Peyer's patch (tissue), 4 donors: ENCODE measurements at regions not wholly inside any gene's neighbourhood (a gene's known extent, or its start where the extent isn't known, plus 50 kb on each side); places are given as distances from the start of the nearest gene placed in this dataset.

ENCODE experiments used
- DNase-seq, 3 donors: peaks; one replicate each; pipeline ENCODE4 v3.0.0-alpha.2; 2017 to 2019
- H3K27ac ChIP-seq, 4 donors: fragments of 200-600 bp; sonication (generic); one replicate each; pipeline ENCODE4 v1.5.1; 2016 to 2019
- H3K27me3 ChIP-seq, 2 donors: fragments of 200-600 bp; sonication (generic); one replicate each; pipeline ENCODE4 v1.5.1; 2019
- H3K36me3 ChIP-seq, 3 donors: fragments of 200-600 bp; sonication (generic); one replicate each; pipeline ENCODE4 v1.5.1; 2016 to 2019
- H3K4me1 ChIP-seq, 4 donors: fragments of 200-600 bp; sonication (generic); one replicate each; pipeline ENCODE4 v1.5.1; 2016 to 2019
- H3K4me3 ChIP-seq, 4 donors: fragments of 200-600 bp; sonication (generic); 1 replicate in 3 of 4; 2 replicates in 1 of 4; pipeline ENCODE4 v1.5.1; 2016 to 2019; ENCODE audit warnings: mild to moderate bottlenecking in 1 of 4
- H3K9me3 ChIP-seq, 4 donors: fragments of 200-600 bp; sonication (generic); one replicate each; pipeline ENCODE4 v1.5.1; 2016 to 2019; ENCODE audit warnings: mild to moderate bottlenecking in 1 of 4
- POLR2A ChIP-seq, 2 donors: fragments of 450-650 bp; IDR thresholded peaks; one replicate each; pipeline ENCODE4 v1.5.1; 2017; ENCODE audit warnings: antibody characterized with exemption in 2 of 2, mild to moderate bottlenecking in 2 of 2, moderate library complexity in 2 of 2
- TF ChIP-seq, protein P1 (sequence below), 6 experiments: fragments of 450-650 bp in 4 of 6; fragments of 200-600 bp in 2 of 6; sonication (generic) in 1 of 6; IDR thresholded peaks; one replicate each; pipeline ENCODE4 v1.5.1; 2017 to 2019; ENCODE audit warnings: antibody characterized with exemption in 6 of 6, mild to moderate bottlenecking in 3 of 6, moderate library complexity in 1 of 6

- Histone ChIP-seq H3K4me3 (no peak overlapping the region), H3K4me1 (no peaks in the 10 kb centered on the region), H3K36me3 (no peaks in the 10 kb centered on the region), H3K27me3 (no peaks in the 10 kb centered on the region), H3K27ac (no peak overlapping the region), H3K9me3 (peaks cover 0 to 5% (median 0%) of the 10 kb centered on the region in 4 donors)
- TF ChIP-seq, protein P1, sequence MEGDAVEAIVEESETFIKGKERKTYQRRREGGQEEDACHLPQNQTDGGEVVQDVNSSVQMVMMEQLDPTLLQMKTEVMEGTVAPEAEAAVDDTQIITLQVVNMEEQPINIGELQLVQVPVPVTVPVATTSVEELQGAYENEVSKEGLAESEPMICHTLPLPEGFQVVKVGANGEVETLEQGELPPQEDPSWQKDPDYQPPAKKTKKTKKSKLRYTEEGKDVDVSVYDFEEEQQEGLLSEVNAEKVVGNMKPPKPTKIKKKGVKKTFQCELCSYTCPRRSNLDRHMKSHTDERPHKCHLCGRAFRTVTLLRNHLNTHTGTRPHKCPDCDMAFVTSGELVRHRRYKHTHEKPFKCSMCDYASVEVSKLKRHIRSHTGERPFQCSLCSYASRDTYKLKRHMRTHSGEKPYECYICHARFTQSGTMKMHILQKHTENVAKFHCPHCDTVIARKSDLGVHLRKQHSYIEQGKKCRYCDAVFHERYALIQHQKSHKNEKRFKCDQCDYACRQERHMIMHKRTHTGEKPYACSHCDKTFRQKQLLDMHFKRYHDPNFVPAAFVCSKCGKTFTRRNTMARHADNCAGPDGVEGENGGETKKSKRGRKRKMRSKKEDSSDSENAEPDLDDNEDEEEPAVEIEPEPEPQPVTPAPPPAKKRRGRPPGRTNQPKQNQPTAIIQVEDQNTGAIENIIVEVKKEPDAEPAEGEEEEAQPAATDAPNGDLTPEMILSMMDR (IDR thresholded peaks at IDR 0.05): no peak
- no peak for TF ChIP-seq POLR2A (IDR thresholded peaks at IDR 0.05)
- no peak for DNase-seq
Observed at GRCh38 chr10:4617589-4617988, 208.4 kb upstream of the AKR1E2 start.

- H3K4me3 ChIP-seq: no peak overlapping the region
- H3K4me1 ChIP-seq: no peaks in the 10 kb centered on the region
- no peak overlapping the region for H3K27ac ChIP-seq
- peaks cover 0 to 5% (median 0%) of the 10 kb centered on the region in 4 donors for H3K9me3 ChIP-seq
- DNase-seq: no peak
- TF ChIP-seq, protein P1 (IDR thresholded peaks at IDR 0.05): no peak
- TF ChIP-seq POLR2A (IDR thresholded peaks at IDR 0.05): no peak
- H3K36me3 ChIP-seq: no peaks in the 10 kb centered on the region
- no peaks in the 10 kb centered on the region for H3K27me3 ChIP-seq
Observed at GRCh38 chr10:4615042-4615441, 211.0 kb upstream of the AKR1E2 start.

DNA sequence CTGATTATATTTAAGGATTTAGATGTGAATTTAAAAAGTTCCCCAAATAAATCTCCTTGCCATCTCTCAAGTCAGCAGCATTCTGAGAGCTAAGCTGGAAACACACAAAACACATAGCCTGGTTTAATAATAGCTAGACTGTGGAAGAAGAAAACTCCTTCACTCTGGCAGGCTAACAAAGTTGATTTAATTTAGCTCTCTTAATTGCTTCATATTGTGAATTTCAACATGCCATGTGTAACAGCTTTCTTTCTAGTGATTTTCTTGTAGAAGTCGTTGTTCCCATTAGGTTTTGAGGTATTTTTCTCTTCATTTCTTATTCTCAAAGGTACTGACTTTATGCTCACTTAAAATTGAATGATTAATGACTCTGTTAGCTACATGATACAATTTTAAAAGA is 216.8 kb upstream of the AKR1E2 start:
- Histone ChIP-seq H3K27ac (no peak overlapping the region), H3K36me3 (no peaks in the 10 kb centered on the region), H3K27me3 (no peaks in the 10 kb centered on the region), H3K4me1 (no peaks in the 10 kb centered on the region), H3K9me3 (no peaks in the 10 kb centered on the region), H3K4me3 (no peak overlapping the region)
- TF ChIP-seq, protein P1 (IDR thresholded peaks at IDR 0.05): no peak
- TF ChIP-seq POLR2A (IDR thresholded peaks at IDR 0.05): no peak
- DNase-seq: no peak

DNA sequence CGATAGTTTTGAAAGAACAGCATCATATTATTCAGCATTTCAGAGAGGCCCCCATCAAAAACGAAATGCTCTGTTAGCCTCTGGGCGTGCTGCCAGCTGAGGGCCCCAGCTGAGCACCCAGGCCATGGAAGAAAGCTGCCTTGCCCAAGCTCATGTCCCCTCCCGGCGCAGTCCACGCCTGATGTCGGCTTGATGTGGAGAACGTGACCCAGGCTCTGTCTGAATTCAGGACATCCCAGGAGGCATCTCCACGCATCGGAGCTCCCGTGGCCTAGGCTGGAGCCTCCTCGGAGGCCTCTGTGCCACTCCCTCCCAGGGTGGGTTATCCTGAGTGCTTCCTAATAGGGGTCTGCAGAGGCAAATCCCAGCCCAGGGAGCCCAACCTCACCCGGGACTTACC is 218.3 kb upstream of the AKR1E2 start:
- no peaks in the 10 kb centered on the region for H3K9me3 ChIP-seq

DNA sequence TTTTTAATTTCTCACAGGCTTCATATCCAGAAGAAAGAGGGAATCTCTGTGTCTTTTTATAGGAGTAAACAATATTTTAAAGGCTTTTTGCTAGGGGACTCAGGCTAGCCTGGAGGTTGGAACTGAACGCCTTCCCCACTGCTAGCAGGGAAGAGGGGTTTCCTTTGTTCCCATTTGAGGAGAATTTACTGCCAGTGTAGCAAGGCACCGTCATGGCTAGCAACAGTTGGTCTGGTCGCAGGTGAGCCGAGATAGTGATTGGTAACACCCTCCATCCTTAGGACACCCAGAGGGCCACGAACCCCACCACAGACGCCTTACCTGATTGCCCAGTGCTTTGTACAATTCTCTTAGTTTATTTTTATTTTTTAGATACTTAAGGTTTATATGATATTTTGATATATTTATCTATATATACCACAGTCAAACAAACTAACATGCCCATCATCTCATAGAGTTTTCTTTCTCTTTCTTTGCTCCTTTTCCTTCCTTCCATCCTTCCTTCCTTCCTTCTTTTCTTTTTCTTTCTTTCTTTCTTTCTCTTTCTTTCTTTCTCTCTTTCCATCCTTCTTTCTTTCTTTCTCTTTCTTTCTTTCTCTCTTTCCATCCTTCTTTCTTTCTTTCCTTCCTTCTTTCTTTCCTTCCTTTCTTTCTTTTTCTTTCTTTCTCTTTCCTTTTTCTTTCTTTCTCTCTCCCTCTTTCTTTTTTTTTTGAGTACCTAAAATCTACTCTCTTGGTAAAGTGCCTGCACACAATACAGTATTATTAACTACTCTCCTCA is 219.0 kb upstream of the AKR1E2 start:
- Histone ChIP-seq H3K4me3 (no peak overlapping the region), H3K4me1 (no peaks in the 10 kb centered on the region), H3K36me3 (no peaks in the 10 kb centered on the region), H3K9me3 (no peaks in the 10 kb centered on the region), H3K27me3 (no peaks in the 10 kb centered on the region), H3K27ac (no peak overlapping the region)
- DNase-seq: no peak
- TF ChIP-seq, protein P1 (IDR thresholded peaks at IDR 0.05): no peak
- no peak for TF ChIP-seq POLR2A (IDR thresholded peaks at IDR 0.05)

More for the DNA sequence above, 218.3 kb upstream of the AKR1E2 start:
- Histone ChIP-seq H3K4me3 (no peak overlapping the region), H3K27me3 (no peaks in the 10 kb centered on the region), H3K36me3 (no peaks in the 10 kb centered on the region), H3K27ac (no peak overlapping the region), H3K4me1 (no peaks in the 10 kb centered on the region)
- DNase-seq: no peak
- TF ChIP-seq, protein P1 (IDR thresholded peaks at IDR 0.05): no peak
- no peak for TF ChIP-seq POLR2A (IDR thresholded peaks at IDR 0.05)
